Progenitor cell of endocrine pancreas (in vitro differentiated cells): ENCODE measurements at regions not wholly inside any gene's neighbourhood (a gene's known extent, or its start where the extent isn't known, plus 50 kb on each side); places are given as distances from the start of the nearest gene placed in this dataset.

Experiments used
- DNase-seq: peaks from one replicate; pipeline ENCODE4 v3.0.0; 2021; ENCODE audit warnings: low spot score; ENCODE audit not compliant: unreplicated experiment
- H3K27ac Mint-ChIP-seq: 2 replicates; pipeline ENCODE4 v1.8.0; 2021; ENCODE audit warnings: mild to moderate bottlenecking, moderate library complexity, mixed read lengths
- H3K27me3 Mint-ChIP-seq: 2 replicates; pipeline ENCODE4 v1.8.0; 2021; ENCODE audit warnings: mixed read lengths
- H3K36me3 Mint-ChIP-seq: 2 replicates; pipeline ENCODE4 v1.8.0; 2022; ENCODE audit warnings: mixed read lengths; ENCODE audit not compliant: insufficient read depth
- H3K4me1 Mint-ChIP-seq: 2 replicates; pipeline ENCODE4 v1.8.0; 2021; ENCODE audit warnings: low read depth, mixed read lengths
- H3K4me3 Mint-ChIP-seq: 2 replicates; pipeline ENCODE4 v1.8.0; 2021; ENCODE audit warnings: low read depth, mild to moderate bottlenecking, moderate library complexity, mixed read lengths
- H3K9me3 Mint-ChIP-seq: 2 replicates; pipeline ENCODE4 v1.8.0; 2021; ENCODE audit warnings: low read depth, mixed read lengths
- TF ChIP-seq, protein P1 (sequence below): fragments of 200-600 bp; sonication (generic); IDR thresholded peaks from one replicate; pipeline ENCODE4 v1.5.0; 2021; ENCODE audit warnings: antibody characterized with exemption, mild to moderate bottlenecking; ENCODE audit not compliant: unreplicated experiment

DNA sequence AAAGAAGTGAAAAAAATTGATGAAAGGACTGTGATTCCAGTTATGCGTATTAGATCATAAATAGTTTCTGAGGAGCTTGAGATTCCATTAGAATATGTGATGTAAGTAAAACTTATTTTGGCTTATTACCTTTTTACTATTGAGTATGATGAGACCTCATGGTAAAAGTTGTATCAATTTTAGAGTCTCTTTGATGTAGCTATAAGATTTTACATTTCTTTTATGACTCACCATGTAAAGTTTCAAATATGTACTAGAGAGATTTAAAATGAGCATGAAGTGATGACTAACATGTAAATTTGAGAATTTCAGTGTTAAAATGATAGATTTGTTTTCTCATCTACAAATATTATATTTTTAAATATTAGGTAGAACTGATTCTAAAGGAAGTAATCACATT is 276.5 kb downstream of the OTUD1 start:
- H3K4me1 Mint-ChIP-seq, result no peaks in the 10 kb centered on the region
- H3K9me3 Mint-ChIP-seq, result no peaks in the 10 kb centered on the region
- no peak overlapping the region for H3K27ac Mint-ChIP-seq
- H3K36me3 Mint-ChIP-seq, result no peaks in the 10 kb centered on the region
- no peak for DNase-seq
- H3K4me3 Mint-ChIP-seq, result no peak overlapping the region
- H3K27me3 Mint-ChIP-seq, result peaks cover 26% of the 10 kb centered on the region
- TF ChIP-seq, protein P1, sequence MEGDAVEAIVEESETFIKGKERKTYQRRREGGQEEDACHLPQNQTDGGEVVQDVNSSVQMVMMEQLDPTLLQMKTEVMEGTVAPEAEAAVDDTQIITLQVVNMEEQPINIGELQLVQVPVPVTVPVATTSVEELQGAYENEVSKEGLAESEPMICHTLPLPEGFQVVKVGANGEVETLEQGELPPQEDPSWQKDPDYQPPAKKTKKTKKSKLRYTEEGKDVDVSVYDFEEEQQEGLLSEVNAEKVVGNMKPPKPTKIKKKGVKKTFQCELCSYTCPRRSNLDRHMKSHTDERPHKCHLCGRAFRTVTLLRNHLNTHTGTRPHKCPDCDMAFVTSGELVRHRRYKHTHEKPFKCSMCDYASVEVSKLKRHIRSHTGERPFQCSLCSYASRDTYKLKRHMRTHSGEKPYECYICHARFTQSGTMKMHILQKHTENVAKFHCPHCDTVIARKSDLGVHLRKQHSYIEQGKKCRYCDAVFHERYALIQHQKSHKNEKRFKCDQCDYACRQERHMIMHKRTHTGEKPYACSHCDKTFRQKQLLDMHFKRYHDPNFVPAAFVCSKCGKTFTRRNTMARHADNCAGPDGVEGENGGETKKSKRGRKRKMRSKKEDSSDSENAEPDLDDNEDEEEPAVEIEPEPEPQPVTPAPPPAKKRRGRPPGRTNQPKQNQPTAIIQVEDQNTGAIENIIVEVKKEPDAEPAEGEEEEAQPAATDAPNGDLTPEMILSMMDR, result no peak

DNA sequence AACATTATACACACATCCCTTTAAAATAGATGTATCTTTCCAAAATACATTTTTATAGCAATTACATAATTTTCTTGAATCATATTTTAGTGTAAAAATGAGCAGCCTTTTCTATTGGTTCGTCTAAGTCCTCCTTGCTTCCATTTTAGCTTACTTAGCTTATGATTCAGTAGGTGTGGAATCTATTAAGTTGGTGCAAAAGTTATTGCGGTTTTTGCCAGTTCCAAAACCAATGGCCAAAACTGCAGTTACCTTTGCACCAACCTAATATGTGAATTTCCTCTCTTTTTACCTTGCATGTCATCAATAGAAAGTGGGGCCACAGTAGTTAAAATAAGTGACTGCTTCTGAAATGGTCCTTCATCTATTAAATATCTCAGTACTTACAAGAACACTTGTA is 279.0 kb downstream of the OTUD1 start:
- DNase-seq, result no peak
- Mint-ChIP-seq H3K9me3 (no peaks in the 10 kb centered on the region), H3K4me3 (no peak overlapping the region), H3K36me3 (no peaks in the 10 kb centered on the region), H3K4me1 (no peaks in the 10 kb centered on the region), H3K27ac (no peak overlapping the region), H3K27me3 (peaks cover 16% of the 10 kb centered on the region)
- TF ChIP-seq, protein P1, result no peak

DNA sequence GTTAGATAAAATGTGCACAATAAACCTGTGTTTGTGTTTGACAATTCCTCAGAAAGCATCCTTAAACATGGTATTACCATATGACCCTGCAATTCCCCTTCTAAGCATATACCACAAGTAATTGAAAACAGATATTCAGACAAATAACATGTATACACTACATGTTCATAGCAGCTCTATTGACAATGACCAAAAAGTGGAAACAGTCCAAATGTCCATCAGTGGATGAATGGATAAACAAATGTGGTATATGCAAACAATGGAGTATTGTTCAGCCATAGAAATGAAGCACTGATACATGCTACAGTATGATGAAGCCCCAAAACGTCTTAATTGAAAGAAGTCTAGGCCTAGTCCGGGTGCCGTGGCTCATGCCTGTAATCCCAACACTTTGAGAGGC is 280.1 kb downstream of the OTUD1 start:
- Mint-ChIP-seq H3K9me3 (no peaks in the 10 kb centered on the region), H3K27ac (no peak overlapping the region), H3K4me3 (no peak overlapping the region), H3K27me3 (peaks cover 10% of the 10 kb centered on the region), H3K4me1 (no peaks in the 10 kb centered on the region), H3K36me3 (no peaks in the 10 kb centered on the region)
- TF ChIP-seq, protein P1, result no peak
- no peak for DNase-seq

DNA sequence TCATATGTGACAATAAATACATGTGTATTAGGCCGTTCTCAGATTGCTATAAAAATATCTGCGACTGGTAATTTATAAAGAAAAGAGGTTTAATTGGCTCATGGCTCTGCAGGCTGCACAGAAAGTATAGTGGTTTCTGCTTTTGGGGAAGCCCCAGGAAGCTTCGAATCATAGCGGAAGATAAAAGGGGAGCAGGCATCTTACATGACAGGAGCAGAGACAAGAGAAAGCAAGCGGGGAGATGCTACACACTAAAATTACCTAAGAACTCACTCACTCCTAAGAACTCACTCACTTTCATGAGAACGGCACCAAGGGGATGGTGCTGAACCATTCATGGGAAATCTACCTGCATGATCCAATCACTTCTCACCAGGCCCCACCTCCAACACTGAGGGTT is 284.9 kb downstream of the OTUD1 start:
- Mint-ChIP-seq H3K27ac (no peak overlapping the region), H3K9me3 (peaks cover 6% of the 10 kb centered on the region), H3K4me3 (no peak overlapping the region), H3K4me1 (no peaks in the 10 kb centered on the region), H3K27me3 (no peaks in the 10 kb centered on the region), H3K36me3 (peaks cover under 1% of the 10 kb centered on the region)
- TF ChIP-seq, protein P1, result no peak
- no peak for DNase-seq

DNA sequence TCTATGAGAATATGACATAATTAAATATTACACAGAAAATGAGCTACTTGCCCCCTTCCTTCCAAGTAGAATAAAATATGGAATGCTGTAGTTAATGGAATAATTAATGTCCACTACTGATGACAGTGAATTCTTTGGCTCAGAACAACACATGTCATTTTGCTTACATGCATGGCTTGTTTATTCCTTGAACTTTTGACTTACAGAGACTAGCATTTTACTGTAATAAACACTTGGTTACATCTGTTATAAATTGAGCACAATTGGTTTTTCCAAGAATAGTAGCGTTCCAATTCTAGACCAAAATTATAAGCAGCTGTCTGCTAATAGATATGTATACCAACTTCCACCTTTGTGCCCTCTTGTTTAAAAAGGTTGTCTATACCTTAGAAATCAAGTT is 286.7 kb downstream of the OTUD1 start:
- TF ChIP-seq, protein P1, result no peak
- Mint-ChIP-seq H3K27ac (no peak overlapping the region), H3K9me3 (peaks cover 11% of the 10 kb centered on the region)

More for the DNA sequence above, 286.7 kb downstream of the OTUD1 start:
- DNase-seq, result no peak
- peaks cover 3% of the 10 kb centered on the region for H3K36me3 Mint-ChIP-seq
- H3K4me1 Mint-ChIP-seq, result no peaks in the 10 kb centered on the region
- no peaks in the 10 kb centered on the region for H3K27me3 Mint-ChIP-seq
- no peak overlapping the region for H3K4me3 Mint-ChIP-seq
